Loucy (cell line): ENCODE measurements at regions not wholly inside any gene's neighbourhood (a gene's known extent, or its start where the extent isn't known, plus 50 kb on each side); places are given as distances from the start of the nearest gene placed in this dataset.

ENCODE experiments used
- H2AFZ ChIP-seq: fragments of 200-600 bp; sonication (generic); 2 replicates; pipeline ENCODE4 v1.6.0; 2016; ENCODE audit warnings: antibody characterized with exemption, mild to moderate bottlenecking, low read length, moderate library complexity
- H3F3A ChIP-seq: fragments of 200-600 bp; 2 replicates; pipeline ENCODE4 v1.6.0; 2016; ENCODE audit warnings: antibody characterized with exemption, low read depth, mild to moderate bottlenecking
- H3K27me3 ChIP-seq: fragments of 200-600 bp; sonication (generic); 2 replicates; pipeline ENCODE4 v1.6.1; 2014; ENCODE audit warnings: low read length, mild to moderate bottlenecking; ENCODE audit not compliant: insufficient read depth, poor library complexity, severe bottlenecking
- H3K36me3 ChIP-seq: fragments of 200-600 bp; sonication (generic); 2 replicates; pipeline ENCODE4 v1.6.1; 2016; ENCODE audit warnings: low read length; ENCODE audit not compliant: insufficient read depth
- H3K4me1 ChIP-seq: fragments of 200-600 bp; sonication (generic); 2 replicates; pipeline ENCODE4 v1.5.1; 2014; ENCODE audit warnings: low read length, mild to moderate bottlenecking; ENCODE audit not compliant: insufficient read depth, poor library complexity, severe bottlenecking
- H3K4me2 ChIP-seq: fragments of 200-600 bp; sonication (generic); 2 replicates; pipeline ENCODE4 v1.6.0; 2014; ENCODE audit warnings: antibody characterized with exemption, low read length, low read depth, mild to moderate bottlenecking; ENCODE audit not compliant: poor library complexity, severe bottlenecking
- H3K4me3 ChIP-seq: fragments of 200-600 bp; sonication (generic); 2 replicates; pipeline ENCODE4 v1.5.1; 2014; ENCODE audit warnings: low read length, mild to moderate bottlenecking, mixed read lengths; ENCODE audit not compliant: poor library complexity, severe bottlenecking
- H3K79me2 ChIP-seq: fragments of 200-600 bp; sonication (generic); 2 replicates; pipeline ENCODE4 v1.6.1; 2014; ENCODE audit warnings: low read length; ENCODE audit not compliant: insufficient read depth
- H3K9ac ChIP-seq: fragments of 200-600 bp; sonication (generic); 2 replicates; pipeline ENCODE4 v1.6.0; 2014; ENCODE audit warnings: mild to moderate bottlenecking, low read depth, low read length, moderate library complexity; ENCODE audit not compliant: poor library complexity, severe bottlenecking
- H3K9me2 ChIP-seq: fragments of 200-600 bp; sonication (generic); replicated peaks from 2 replicates; pipeline ENCODE4 v1.6.1; 2016; ENCODE audit warnings: low read depth, low read length, mixed read lengths
- H3K9me3 ChIP-seq: fragments of 200-600 bp; sonication (generic); 2 replicates; pipeline ENCODE4 v1.6.1; 2014; ENCODE audit warnings: mild to moderate bottlenecking, antibody characterized with exemption, low read length, low read depth; ENCODE audit not compliant: insufficient read depth
- H4K20me1 ChIP-seq: fragments of 200-600 bp; sonication (generic); 2 replicates; pipeline ENCODE4 v1.6.0; 2014; ENCODE audit warnings: antibody characterized with exemption, low read length, mild to moderate bottlenecking; ENCODE audit not compliant: insufficient read depth, poor library complexity, severe bottlenecking
- EZH2phosphoT487 ChIP-seq: fragments of 200-600 bp; IDR thresholded peaks from 2 replicates; pipeline ENCODE4 v1.6.1; 2018; ENCODE audit warnings: antibody characterized with exemption, mild to moderate bottlenecking, moderate library complexity, borderline replicate concordance
- TF ChIP-seq, protein P1 (sequence below): fragments of 200-600 bp; sonication (generic); conservative IDR thresholded peaks from 2 replicates; pipeline ENCODE4 v1.5.1; 2014; ENCODE audit warnings: mild to moderate bottlenecking, antibody characterized with exemption, low read length

GRCh38 chr3:82208002-82208710 is 446.7 kb upstream of the GBE1 start:
- Histone ChIP-seq H3K9me3 (no peaks in the 10 kb centered on the region), H3K9me2 (no peaks in the 10 kb centered on the region), H4K20me1 (no peaks in the 10 kb centered on the region), H2AFZ (no peak overlapping the region), H3K4me2 (no peak overlapping the region), H3K4me1 (no peaks in the 10 kb centered on the region), H3K27me3 (no peaks in the 10 kb centered on the region), H3K4me3 (no peak overlapping the region), H3K9ac (no peak overlapping the region), H3F3A (no peaks in the 10 kb centered on the region), H3K36me3 (no peaks in the 10 kb centered on the region), H3K79me2 (no peaks in the 10 kb centered on the region)
- no peak for TF ChIP-seq EZH2phosphoT487
- TF ChIP-seq, protein P1, sequence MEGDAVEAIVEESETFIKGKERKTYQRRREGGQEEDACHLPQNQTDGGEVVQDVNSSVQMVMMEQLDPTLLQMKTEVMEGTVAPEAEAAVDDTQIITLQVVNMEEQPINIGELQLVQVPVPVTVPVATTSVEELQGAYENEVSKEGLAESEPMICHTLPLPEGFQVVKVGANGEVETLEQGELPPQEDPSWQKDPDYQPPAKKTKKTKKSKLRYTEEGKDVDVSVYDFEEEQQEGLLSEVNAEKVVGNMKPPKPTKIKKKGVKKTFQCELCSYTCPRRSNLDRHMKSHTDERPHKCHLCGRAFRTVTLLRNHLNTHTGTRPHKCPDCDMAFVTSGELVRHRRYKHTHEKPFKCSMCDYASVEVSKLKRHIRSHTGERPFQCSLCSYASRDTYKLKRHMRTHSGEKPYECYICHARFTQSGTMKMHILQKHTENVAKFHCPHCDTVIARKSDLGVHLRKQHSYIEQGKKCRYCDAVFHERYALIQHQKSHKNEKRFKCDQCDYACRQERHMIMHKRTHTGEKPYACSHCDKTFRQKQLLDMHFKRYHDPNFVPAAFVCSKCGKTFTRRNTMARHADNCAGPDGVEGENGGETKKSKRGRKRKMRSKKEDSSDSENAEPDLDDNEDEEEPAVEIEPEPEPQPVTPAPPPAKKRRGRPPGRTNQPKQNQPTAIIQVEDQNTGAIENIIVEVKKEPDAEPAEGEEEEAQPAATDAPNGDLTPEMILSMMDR: no peak

- H2AFZ ChIP-seq: no peak overlapping the region
- no peaks in the 10 kb centered on the region for H3K9me2 ChIP-seq
- H3K9ac ChIP-seq: no peak overlapping the region
- no peak overlapping the region for H3K4me2 ChIP-seq
- no peak for TF ChIP-seq EZH2phosphoT487
- no peaks in the 10 kb centered on the region for H3F3A ChIP-seq
- H4K20me1 ChIP-seq: no peaks in the 10 kb centered on the region
- no peaks in the 10 kb centered on the region for H3K79me2 ChIP-seq
- no peaks in the 10 kb centered on the region for H3K36me3 ChIP-seq
- H3K4me3 ChIP-seq: no peak overlapping the region
- no peaks in the 10 kb centered on the region for H3K9me3 ChIP-seq
- H3K27me3 ChIP-seq: no peaks in the 10 kb centered on the region
- no peaks in the 10 kb centered on the region for H3K4me1 ChIP-seq
Observed at GRCh38 chr3:82202269-82202668, 440.8 kb upstream of the GBE1 start.

GRCh38 chr3:82201316-82201715 is 439.9 kb upstream of the GBE1 start:
- H2AFZ ChIP-seq: no peak overlapping the region

More at GRCh38 chr3:82201316-82201715, 439.9 kb upstream of the GBE1 start:
- Histone ChIP-seq H3K27me3 (no peaks in the 10 kb centered on the region), H3K9ac (no peak overlapping the region), H3K79me2 (no peaks in the 10 kb centered on the region), H3K9me2 (no peaks in the 10 kb centered on the region), H4K20me1 (no peaks in the 10 kb centered on the region), H3K4me2 (no peak overlapping the region), H3K9me3 (no peaks in the 10 kb centered on the region), H3F3A (no peaks in the 10 kb centered on the region), H3K36me3 (no peaks in the 10 kb centered on the region), H3K4me3 (no peak overlapping the region), H3K4me1 (no peaks in the 10 kb centered on the region)
- TF ChIP-seq EZH2phosphoT487: no peak
- TF ChIP-seq, protein P1: no peak
